GM23338 (cell line): ENCODE measurements at regions not wholly inside any gene's neighbourhood (a gene's known extent, or its start where the extent isn't known, plus 50 kb on each side); places are given as distances from the start of the nearest gene placed in this dataset.

ENCODE experiments used
- CTCF ChIP-seq, 2 experiments: fragments of 200-600 bp in 1 of 2; sonication (generic) in 1 of 2; conservative IDR thresholded peaks; 2 replicates each; pipeline versions ENCODE4 v1.5.1 to v1.6.1; 2016 to 2017; ENCODE audit warnings: antibody characterized with exemption in 2 of 2, low read depth in 2 of 2, mild to moderate bottlenecking in 2 of 2, moderate library complexity in 1 of 2
- EZH2 ChIP-seq: fragments of 200-600 bp; sonication (generic); IDR thresholded peaks from one replicate; pipeline ENCODE4 v1.8.0; 2017; ENCODE audit warnings: antibody characterized with exemption, mild to moderate bottlenecking, low read depth; ENCODE audit not compliant: unreplicated experiment
- EZH2phosphoT487 ChIP-seq: fragments of 200-600 bp; sonication (generic); IDR thresholded peaks from one replicate; pipeline ENCODE4 v1.8.1; 2018; ENCODE audit warnings: antibody characterized with exemption; ENCODE audit not compliant: unreplicated experiment
- JUNB ChIP-seq: IDR thresholded peaks from one replicate; pipeline ENCODE4 v1.6.1; 2016; ENCODE audit warnings: antibody characterized with exemption; ENCODE audit not compliant: unreplicated experiment
- NANOG ChIP-seq: IDR thresholded peaks from 2 replicates; pipeline ENCODE4 v1.6.1; 2016; ENCODE audit warnings: antibody characterized with exemption, borderline replicate concordance
- POLR2AphosphoS5 ChIP-seq: IDR thresholded peaks from 2 replicates; pipeline ENCODE4 v1.6.1; 2016; ENCODE audit warnings: antibody characterized with exemption, low read depth
- REST ChIP-seq: IDR thresholded peaks from one replicate; pipeline ENCODE4 v1.6.1; 2018; ENCODE audit warnings: antibody characterized with exemption; ENCODE audit not compliant: unreplicated experiment
- ZNF114 ChIP-seq: fragments of 250-450 bp; sonication (Bioruptor Pico); IDR thresholded peaks from 2 replicates; pipeline ENCODE4 v1.5.0; 2020; ENCODE audit warnings: mild to moderate bottlenecking, moderate library complexity

GRCh38 chr7:138297526-138297925, 162.5 kb upstream of the TRIM24 start:
- TF ChIP-seq REST (no peak), CTCF (conservative IDR thresholded peaks at IDR 0.05; ENCODE audit: low read depth in 2 of 2) (no peak), JUNB (no peak), NANOG (no peak), EZH2phosphoT487 (no peak), EZH2 (no peak), POLR2AphosphoS5 (no peak), ZNF114 (no peak)
